Esophagus muscularis mucosa (tissue), 4 donors: ENCODE measurements at regions not wholly inside any gene's neighbourhood (a gene's known extent, or its start where the extent isn't known, plus 50 kb on each side); places are given as distances from the start of the nearest gene placed in this dataset.

ENCODE experiments used
- DNase-seq: peaks from one replicate; pipeline ENCODE4 v3.0.0-alpha.2; 2017; ENCODE audit errors: extremely low spot score
- H3K27ac ChIP-seq, 4 donors: fragments of 200-600 bp; sonication (generic); replicated peaks in 1 of 4; 1 replicate in 3 of 4; 2 replicates in 1 of 4; pipeline ENCODE4 v1.5.1; 2016 to 2019; ENCODE audit warnings: mild to moderate bottlenecking in 1 of 4
- H3K27me3 ChIP-seq, 4 donors: fragments of 200-600 bp; sonication (generic); one replicate each; pipeline versions ENCODE4 v1.5.1 to v1.6.0; 2016 to 2019
- H3K36me3 ChIP-seq, 4 donors: fragments of 200-600 bp; sonication (generic); one replicate each; pipeline ENCODE4 v1.5.1; 2016 to 2019
- H3K4me1 ChIP-seq, 4 donors: fragments of 200-600 bp; sonication (generic); one replicate each; pipeline ENCODE4 v1.5.1; 2016 to 2019
- H3K4me3 ChIP-seq, 4 donors: fragments of 200-600 bp; sonication (generic); 1 replicate in 2 of 4; 2 replicates in 2 of 4; pipeline ENCODE4 v1.5.1; 2016 to 2019; ENCODE audit warnings: mild to moderate bottlenecking in 4 of 4, moderate library complexity in 1 of 4
- H3K9me3 ChIP-seq, 4 donors: fragments of 200-600 bp; sonication (generic); 1 replicate in 3 of 4; 2 replicates in 1 of 4; pipeline ENCODE4 v1.5.1; 2016 to 2019
- EP300 ChIP-seq: sonication (generic); formaldehyde crosslinking; IDR thresholded peaks from one replicate; pipeline ENCODE4 v1.6.1; 2017; ENCODE audit warnings: antibody characterized with exemption
- POLR2A ChIP-seq: fragments of 450-650 bp; IDR thresholded peaks from one replicate; pipeline ENCODE4 v1.6.1; 2017; ENCODE audit warnings: antibody characterized with exemption, moderate library complexity, mild to moderate bottlenecking, low read depth
- POLR2AphosphoS5 ChIP-seq, 2 donors: sonication (generic); formaldehyde crosslinking; IDR thresholded peaks; one replicate each; pipeline ENCODE4 v1.6.1; 2017; ENCODE audit warnings: antibody characterized with exemption in 2 of 2
- WGBS: methylation state at CpG from one replicate; pipeline ENCODE4 v1.1.5; 2018; 5-methylcytosine and 5-hydroxymethylcytosine counted together
- intact Hi-C: fragments of 100-400 bp; cut with DNase I; formaldehyde crosslinking; loops from one replicate; pipeline ENCODE4 v1.15.1; 2023
- TF ChIP-seq, protein P1 (sequence below), 3 experiments: fragments of 200-600 bp in 2 of 3; fragments of 450-650 bp in 1 of 3; sonication (generic) in 2 of 3; IDR thresholded peaks; one replicate each; pipeline ENCODE4 v1.5.1; 2017 to 2019; ENCODE audit warnings: antibody characterized with exemption in 3 of 3, mild to moderate bottlenecking in 2 of 3, moderate library complexity in 1 of 3

GRCh38 chr21:36642777-36643176 lies 56.1 kb upstream of the SIM2 start:
- Histone ChIP-seq H3K9me3 (peaks cover 0 to under 1% (median 0%) of the 10 kb centered on the region in 4 donors), H3K4me1 (no peaks in the 10 kb centered on the region)
- intact Hi-C loops = no loop called here

GRCh38 chr21:36643374-36644250 lies 55.3 kb upstream of the SIM2 start:
- Histone ChIP-seq H3K4me3 (no peak overlapping the region), H3K36me3 (no peaks in the 10 kb centered on the region), H3K27me3 (peaks cover 0 to 27% (median 0%) of the 10 kb centered on the region in 4 donors), H3K9me3 (no peaks in the 10 kb centered on the region), H3K4me1 (no peaks in the 10 kb centered on the region), H3K27ac (no peak overlapping the region)
- TF ChIP-seq EP300 (no peak), POLR2A (no peak), POLR2AphosphoS5 (IDR thresholded peaks at IDR 0.05) (no peak)
- TF ChIP-seq, protein P1, sequence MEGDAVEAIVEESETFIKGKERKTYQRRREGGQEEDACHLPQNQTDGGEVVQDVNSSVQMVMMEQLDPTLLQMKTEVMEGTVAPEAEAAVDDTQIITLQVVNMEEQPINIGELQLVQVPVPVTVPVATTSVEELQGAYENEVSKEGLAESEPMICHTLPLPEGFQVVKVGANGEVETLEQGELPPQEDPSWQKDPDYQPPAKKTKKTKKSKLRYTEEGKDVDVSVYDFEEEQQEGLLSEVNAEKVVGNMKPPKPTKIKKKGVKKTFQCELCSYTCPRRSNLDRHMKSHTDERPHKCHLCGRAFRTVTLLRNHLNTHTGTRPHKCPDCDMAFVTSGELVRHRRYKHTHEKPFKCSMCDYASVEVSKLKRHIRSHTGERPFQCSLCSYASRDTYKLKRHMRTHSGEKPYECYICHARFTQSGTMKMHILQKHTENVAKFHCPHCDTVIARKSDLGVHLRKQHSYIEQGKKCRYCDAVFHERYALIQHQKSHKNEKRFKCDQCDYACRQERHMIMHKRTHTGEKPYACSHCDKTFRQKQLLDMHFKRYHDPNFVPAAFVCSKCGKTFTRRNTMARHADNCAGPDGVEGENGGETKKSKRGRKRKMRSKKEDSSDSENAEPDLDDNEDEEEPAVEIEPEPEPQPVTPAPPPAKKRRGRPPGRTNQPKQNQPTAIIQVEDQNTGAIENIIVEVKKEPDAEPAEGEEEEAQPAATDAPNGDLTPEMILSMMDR (IDR thresholded peaks at IDR 0.05) = no peak
- no peak for DNase-seq
- WGBS = 91% methylated on average over 12 of the region's 12 CpGs
- intact Hi-C loops = no loop called here

More at GRCh38 chr21:36642777-36643176, 56.1 kb upstream of the SIM2 start:
- Histone ChIP-seq H3K27ac (no peak overlapping the region), H3K4me3 (no peak overlapping the region), H3K36me3 (no peaks in the 10 kb centered on the region), H3K27me3 (peaks cover 0 to 20% (median 0%) of the 10 kb centered on the region in 4 donors)
- 85% methylated on average over 4 of the region's 4 CpGs for WGBS
- DNase-seq = no peak
- TF ChIP-seq, protein P1 (IDR thresholded peaks at IDR 0.05) = no peak
- no peak for TF ChIP-seq EP300
- no peak for TF ChIP-seq POLR2AphosphoS5 (IDR thresholded peaks at IDR 0.05)

DNA sequence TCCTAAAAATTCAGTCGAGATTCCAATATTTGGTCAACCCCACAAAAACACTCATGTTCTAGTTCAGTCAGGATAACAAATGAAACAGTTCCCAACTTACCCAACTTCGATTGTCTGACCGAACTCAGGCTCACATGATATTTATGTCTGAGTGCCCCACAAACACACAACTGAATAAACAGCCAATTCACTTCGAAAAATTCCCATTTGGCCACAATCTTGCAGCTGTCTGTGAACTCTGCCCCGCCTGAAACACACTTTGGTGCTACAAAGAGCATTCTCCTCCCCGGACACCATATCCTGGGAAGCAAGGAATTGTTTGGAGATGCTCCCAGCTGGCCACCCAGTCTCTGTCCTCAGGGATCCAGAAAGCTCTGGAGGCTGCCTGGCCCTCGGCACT lies 52.9 kb upstream of the SIM2 start:
- no peak overlapping the region for H3K4me3 ChIP-seq
- DNase-seq = no peak
- H3K27ac ChIP-seq = no peak overlapping the region
- no peaks in the 10 kb centered on the region for H3K9me3 ChIP-seq
- no peak for TF ChIP-seq POLR2A
- TF ChIP-seq EP300 = no peak
- TF ChIP-seq, protein P1 (IDR thresholded peaks at IDR 0.05) = no peak
- no peak for TF ChIP-seq POLR2AphosphoS5 (IDR thresholded peaks at IDR 0.05)
- peaks cover 0 to 27% (median 0%) of the 10 kb centered on the region in 4 donors for H3K27me3 ChIP-seq
- no peaks in the 10 kb centered on the region for H3K36me3 ChIP-seq
- WGBS = 76% methylated on average over 7 of the region's 7 CpGs
- intact Hi-C loops = no loop called here
- no peaks in the 10 kb centered on the region for H3K4me1 ChIP-seq

- Histone ChIP-seq H3K9me3 (no peaks in the 10 kb centered on the region), H3K27ac (no peak overlapping the region), H3K36me3 (no peaks in the 10 kb centered on the region), H3K4me3 (no peak overlapping the region), H3K4me1 (no peaks in the 10 kb centered on the region), H3K27me3 (peaks cover 0 to 33% (median 0%) of the 10 kb centered on the region in 4 donors)
- TF ChIP-seq, protein P1 (IDR thresholded peaks at IDR 0.05) = no peak
- no peak for TF ChIP-seq POLR2AphosphoS5 (IDR thresholded peaks at IDR 0.05)
- no peak for TF ChIP-seq POLR2A
- no peak for TF ChIP-seq EP300
- intact Hi-C loops = no loop called here
- no peak for DNase-seq
- 85% methylated on average over 6 of the region's 6 CpGs for WGBS
These were observed 52.3 kb upstream of the SIM2 start for GRCh38 chr21:36646645-36647044.
